ENCODE measurements at regions not wholly inside any gene's neighbourhood (a gene's known extent, or its start where the extent isn't known, plus 50 kb on each side); places are given as distances from the start of the nearest gene placed in this dataset.
"Not testable (repeated sequence)": the region's sequence is repeated elsewhere in the genome, so short reads cannot be mapped to it uniquely, and the experiment has no call there.

- H3K79me2 ChIP-seq (ENCODE audit: low read length) = no peaks in the 10 kb centered on the region
- no peaks in the 10 kb centered on the region for H3K27me3 ChIP-seq (ENCODE audit: low read length)
- H3K4me2 ChIP-seq (ENCODE audit: low read length) = no peak overlapping the region
- H2AFZ ChIP-seq (ENCODE audit: low read length) = no peak overlapping the region
- intact Hi-C loops (cut with micrococcal nuclease) = no loop called here
- H3K4me3 ChIP-seq (ENCODE audit: low read length) = no peak overlapping the region
- H3K9me2 ChIP-seq (replicated peaks; ENCODE audit: low read length) = no peaks in the 10 kb centered on the region
- no peak overlapping the region for H3K27ac ChIP-seq (ENCODE audit: low read length)
- CTCF ChIA-PET = interaction anchor here (0.5 kb wide), 1 partner anchor 119 kb away, joined by 3 read pairs; no protein-coding TSS in a partner anchor
- no peaks in the 10 kb centered on the region for H3F3A ChIP-seq (ENCODE audit: low read length, unreplicated experiment)
- TF ChIP-seq EZH2 (IDR thresholded peaks at IDR 0.05; ENCODE audit: low read length, unreplicated experiment) = no peak
- no peak for TF ChIP-seq EZH2phosphoT487 (IDR thresholded peaks at IDR 0.05; ENCODE audit: borderline replicate concordance, low read length)
- TF ChIP-seq CTCF (conservative IDR thresholded peaks at IDR 0.05; ENCODE audit: low read depth, low read length) = no peak
- no peaks in the 10 kb centered on the region for H3K4me1 ChIP-seq (ENCODE audit: insufficient read depth, low read length)
- H4K20me1 ChIP-seq (ENCODE audit: low read length) = no peaks in the 10 kb centered on the region
- no peak overlapping the region for H3K9ac ChIP-seq (ENCODE audit: low read length)
- no peak for ATAC-seq
- POLR2A ChIA-PET (ENCODE audit: unreplicated experiment) = no interaction called here
- no peaks in the 10 kb centered on the region for H3K36me3 ChIP-seq (ENCODE audit: low read depth, low read length)
- no peak for DNase-seq
- BruUV-seq (replicated peaks) = no TSS peak
- no peaks in the 10 kb centered on the region for H3K9me3 ChIP-seq (ENCODE audit: low read length)
Observed at GRCh38 chr12:91743704-91744321, 401.8 kb downstream of the BTG1 start.

- H3K4me1 ChIP-seq (ENCODE audit: insufficient read depth, low read length) = no peaks in the 10 kb centered on the region
- H4K20me1 ChIP-seq (ENCODE audit: low read length) = no peaks in the 10 kb centered on the region
- no peaks in the 10 kb centered on the region for H3F3A ChIP-seq (ENCODE audit: low read length, unreplicated experiment)
- H3K27me3 ChIP-seq (ENCODE audit: low read length) = no peaks in the 10 kb centered on the region
- no peak for ATAC-seq
- no peak for DNase-seq
- no peak overlapping the region for H3K27ac ChIP-seq (ENCODE audit: low read length)
- no peaks in the 10 kb centered on the region for H3K79me2 ChIP-seq (ENCODE audit: low read length)
- ChIA-PET POLR2A (ENCODE audit: unreplicated experiment) (no interaction called here), CTCF (no interaction called here)
- no TSS peak for BruUV-seq (replicated peaks)
- TF ChIP-seq CTCF (conservative IDR thresholded peaks at IDR 0.05; ENCODE audit: low read depth, low read length) (no peak), EZH2 (IDR thresholded peaks at IDR 0.05; ENCODE audit: low read length, unreplicated experiment) (no peak)
- H2AFZ ChIP-seq (ENCODE audit: low read length) = no peak overlapping the region
- no peak overlapping the region for H3K9ac ChIP-seq (ENCODE audit: low read length)
- H3K9me2 ChIP-seq (replicated peaks; ENCODE audit: low read length) = no peaks in the 10 kb centered on the region
- intact Hi-C loops (cut with micrococcal nuclease) = no loop called here
- H3K4me3 ChIP-seq (ENCODE audit: low read length) = no peak overlapping the region
- H3K36me3 ChIP-seq (ENCODE audit: low read depth, low read length) = no peaks in the 10 kb centered on the region
- no peaks in the 10 kb centered on the region for H3K9me3 ChIP-seq (ENCODE audit: low read length)
- no peak overlapping the region for H3K4me2 ChIP-seq (ENCODE audit: low read length)
Observed at GRCh38 chr12:91743280-91743679, 402.4 kb downstream of the BTG1 start.

GRCh38 chr12:91741932-91742331 is 403.7 kb downstream of the BTG1 start:
- Histone ChIP-seq H3K27me3 (ENCODE audit: low read length) (no peaks in the 10 kb centered on the region), H3K79me2 (ENCODE audit: low read length) (no peaks in the 10 kb centered on the region), H3K4me3 (ENCODE audit: low read length) (no peak overlapping the region), H3K9me2 (replicated peaks; ENCODE audit: low read length) (no peaks in the 10 kb centered on the region), H3K9ac (ENCODE audit: low read length) (no peak overlapping the region), H3K36me3 (ENCODE audit: low read depth, low read length) (no peaks in the 10 kb centered on the region), H3K9me3 (ENCODE audit: low read length) (no peaks in the 10 kb centered on the region), H4K20me1 (ENCODE audit: low read length) (no peaks in the 10 kb centered on the region), H3K27ac (ENCODE audit: low read length) (no peak overlapping the region), H2AFZ (ENCODE audit: low read length) (no peak overlapping the region), H3F3A (ENCODE audit: low read length, unreplicated experiment) (no peaks in the 10 kb centered on the region), H3K4me2 (ENCODE audit: low read length) (no peak overlapping the region), H3K4me1 (ENCODE audit: insufficient read depth, low read length) (no peaks in the 10 kb centered on the region)
- no peak for TF ChIP-seq EZH2phosphoT487 (IDR thresholded peaks at IDR 0.05; ENCODE audit: borderline replicate concordance, low read length)
- no peak for TF ChIP-seq CTCF (conservative IDR thresholded peaks at IDR 0.05; ENCODE audit: low read depth, low read length)
- TF ChIP-seq EZH2 (IDR thresholded peaks at IDR 0.05; ENCODE audit: low read length, unreplicated experiment) = no peak
- DNase-seq (no peak), ATAC-seq (no peak)
- CTCF ChIA-PET = no interaction called here
- POLR2A ChIA-PET (ENCODE audit: unreplicated experiment) = no interaction called here
- BruUV-seq (replicated peaks) = no TSS peak
- intact Hi-C loops (cut with micrococcal nuclease) = no loop called here

GRCh38 chr12:91733846-91734245 is 411.8 kb downstream of the BTG1 start:
- intact Hi-C loops (cut with micrococcal nuclease); ATAC-seq; H3K4me3 ChIP-seq (ENCODE audit: low read length); H4K20me1 ChIP-seq (ENCODE audit: low read length); H3K9me3 ChIP-seq (ENCODE audit: low read length); H3K9me2 ChIP-seq (replicated peaks; ENCODE audit: low read length); CTCF ChIA-PET; H3F3A ChIP-seq (ENCODE audit: low read length, unreplicated experiment); H3K27ac ChIP-seq (ENCODE audit: low read length); H3K36me3 ChIP-seq (ENCODE audit: low read depth, low read length); H3K4me2 ChIP-seq (ENCODE audit: low read length); BruUV-seq (replicated peaks); POLR2A ChIA-PET (ENCODE audit: unreplicated experiment); H3K27me3 ChIP-seq (ENCODE audit: low read length); H3K9ac ChIP-seq (ENCODE audit: low read length); H3K79me2 ChIP-seq (ENCODE audit: low read length); H3K4me1 ChIP-seq (ENCODE audit: insufficient read depth, low read length); DNase-seq; H2AFZ ChIP-seq (ENCODE audit: low read length): not testable (repeated sequence)

Measured in PC-3 (cell line).